Astrocyte (in vitro differentiated cells and primary cell): ENCODE measurements at regions not wholly inside any gene's neighbourhood (a gene's known extent, or its start where the extent isn't known, plus 50 kb on each side); places are given as distances from the start of the nearest gene placed in this dataset.

Source experiments
- DNase-seq: peaks from one replicate; pipeline ENCODE4 v3.0.0-alpha.2; 2010; ENCODE audit warnings: low read depth
- FAIRE-seq: peaks from 2 replicates; lab custom pipeline; 2011; peaks lifted over from hg19 to GRCh38; lab: Jason Lieb, UNC
- H2AFZ ChIP-seq: 2 replicates; pipeline ENCODE4 v1.6.0; 2012; ENCODE audit warnings: low read depth, low read length, inconsistent platforms
- H3K27ac ChIP-seq: 2 replicates; pipeline ENCODE4 v1.5.1; 2011; ENCODE audit warnings: low read depth, low read length, inconsistent platforms
- H3K27me3 ChIP-seq: 2 replicates; pipeline ENCODE4 v1.6.0; 2011; ENCODE audit warnings: low read length, inconsistent platforms; ENCODE audit not compliant: insufficient read depth
- H3K36me3 ChIP-seq: 2 replicates; pipeline ENCODE4 v1.5.1; 2011; ENCODE audit warnings: low read length, inconsistent platforms; ENCODE audit not compliant: insufficient read depth
- H3K4me1 ChIP-seq: 2 replicates; pipeline ENCODE4 v1.5.1; 2011; ENCODE audit warnings: low read length, inconsistent platforms; ENCODE audit not compliant: insufficient read depth
- H3K4me2 ChIP-seq: 2 replicates; pipeline ENCODE4 v1.6.0; 2012; ENCODE audit warnings: low read length, inconsistent platforms
- H3K4me3 ChIP-seq: 2 replicates; pipeline ENCODE4 v1.5.1; 2011; ENCODE audit warnings: low read depth, mild to moderate bottlenecking, low read length, inconsistent platforms; ENCODE audit not compliant: insufficient read depth
- H3K79me2 ChIP-seq: 2 replicates; pipeline ENCODE4 v1.6.0; 2012; ENCODE audit warnings: mild to moderate bottlenecking, low read length, inconsistent platforms; ENCODE audit not compliant: insufficient read depth
- H3K9ac ChIP-seq: 2 replicates; pipeline ENCODE4 v1.6.0; 2012; ENCODE audit warnings: mild to moderate bottlenecking, low read length, inconsistent platforms
- H3K9me3 ChIP-seq: 2 replicates; pipeline ENCODE4 v1.5.1; 2012; ENCODE audit warnings: low read depth, mild to moderate bottlenecking, low read length, inconsistent platforms; ENCODE audit not compliant: insufficient read depth
- H4K20me1 ChIP-seq: 2 replicates; pipeline ENCODE4 v1.6.0; 2012; ENCODE audit warnings: low read length, inconsistent platforms; ENCODE audit not compliant: insufficient read depth
- H3K27ac Mint-ChIP-seq: one replicate; pipeline ENCODE4 v1.8.0; 2021; ENCODE audit warnings: mild to moderate bottlenecking, mixed read lengths; ENCODE audit not compliant: unreplicated experiment
- H3K27me3 Mint-ChIP-seq: one replicate; pipeline ENCODE4 v1.8.0; 2021; ENCODE audit warnings: low read depth, mixed read lengths; ENCODE audit not compliant: unreplicated experiment
- H3K36me3 Mint-ChIP-seq: one replicate; pipeline ENCODE4 v1.8.0; 2021; ENCODE audit warnings: low read depth, mixed read lengths; ENCODE audit not compliant: unreplicated experiment
- H3K4me1 Mint-ChIP-seq: one replicate; pipeline ENCODE4 v1.8.0; 2021; ENCODE audit warnings: low read depth, mixed read lengths; ENCODE audit not compliant: unreplicated experiment
- H3K4me3 Mint-ChIP-seq: one replicate; pipeline ENCODE4 v1.8.0; 2021; ENCODE audit warnings: mild to moderate bottlenecking, moderate library complexity, mixed read lengths; ENCODE audit not compliant: unreplicated experiment
- H3K9me3 Mint-ChIP-seq: one replicate; pipeline ENCODE4 v1.8.0; 2021; ENCODE audit warnings: mild to moderate bottlenecking, mixed read lengths; ENCODE audit not compliant: unreplicated experiment
- EZH2 ChIP-seq: IDR thresholded peaks from 2 replicates; pipeline ENCODE4 v1.6.1; 2012; ENCODE audit warnings: mild to moderate bottlenecking, low read length, inconsistent platforms; ENCODE audit not compliant: insufficient read depth
- TF ChIP-seq, protein P1 (sequence below): IDR thresholded peaks from 2 replicates; pipeline ENCODE4 v1.5.1; 2011; ENCODE audit warnings: low read depth, mild to moderate bottlenecking, inconsistent platforms, low read length, moderate library complexity; ENCODE audit not compliant: insufficient read depth

DNA sequence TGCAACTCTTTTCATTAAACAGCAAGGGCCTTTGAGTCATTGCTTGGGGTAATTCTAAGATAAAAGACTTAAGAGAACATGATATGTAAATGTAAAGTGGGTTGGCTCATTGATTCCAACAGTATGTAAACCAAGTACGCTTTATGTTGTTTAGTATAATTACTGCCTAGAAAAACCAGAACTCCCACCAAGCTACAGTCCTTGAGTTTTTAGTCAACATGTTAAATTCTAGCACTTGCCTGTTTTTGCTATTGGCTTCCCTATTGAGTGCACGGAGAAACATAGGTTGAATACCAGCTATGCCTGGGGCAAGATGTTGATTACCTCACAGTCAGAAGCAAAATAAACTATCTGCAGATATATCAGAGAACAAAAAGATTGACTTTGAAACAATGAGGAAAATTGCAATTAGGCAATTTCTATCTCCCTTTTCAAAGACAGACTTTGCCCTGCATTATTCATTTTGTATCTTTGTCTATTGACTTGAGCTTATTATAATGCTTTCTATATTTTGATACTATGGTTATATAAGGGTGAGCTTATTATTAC is 179.3 kb downstream of the ZPLD1 start:
- Mint-ChIP-seq H3K27ac (no peak overlapping the region), H3K4me3 (no peak overlapping the region), H3K36me3 (no peaks in the 10 kb centered on the region), H3K4me1 (no peaks in the 10 kb centered on the region), H3K27me3 (no peaks in the 10 kb centered on the region), H3K9me3 (peaks cover 4% of the 10 kb centered on the region)
- no peak overlapping the region for H3K4me3 ChIP-seq
- no peaks in the 10 kb centered on the region for H3K79me2 ChIP-seq
- no peaks in the 10 kb centered on the region for H3K36me3 ChIP-seq
- FAIRE-seq (no peak), DNase-seq (no peak)
- H3K27me3 ChIP-seq, result no peaks in the 10 kb centered on the region
- no peak overlapping the region for H3K9ac ChIP-seq
- H4K20me1 ChIP-seq, result no peaks in the 10 kb centered on the region
- no peak for TF ChIP-seq EZH2
- TF ChIP-seq, protein P1, sequence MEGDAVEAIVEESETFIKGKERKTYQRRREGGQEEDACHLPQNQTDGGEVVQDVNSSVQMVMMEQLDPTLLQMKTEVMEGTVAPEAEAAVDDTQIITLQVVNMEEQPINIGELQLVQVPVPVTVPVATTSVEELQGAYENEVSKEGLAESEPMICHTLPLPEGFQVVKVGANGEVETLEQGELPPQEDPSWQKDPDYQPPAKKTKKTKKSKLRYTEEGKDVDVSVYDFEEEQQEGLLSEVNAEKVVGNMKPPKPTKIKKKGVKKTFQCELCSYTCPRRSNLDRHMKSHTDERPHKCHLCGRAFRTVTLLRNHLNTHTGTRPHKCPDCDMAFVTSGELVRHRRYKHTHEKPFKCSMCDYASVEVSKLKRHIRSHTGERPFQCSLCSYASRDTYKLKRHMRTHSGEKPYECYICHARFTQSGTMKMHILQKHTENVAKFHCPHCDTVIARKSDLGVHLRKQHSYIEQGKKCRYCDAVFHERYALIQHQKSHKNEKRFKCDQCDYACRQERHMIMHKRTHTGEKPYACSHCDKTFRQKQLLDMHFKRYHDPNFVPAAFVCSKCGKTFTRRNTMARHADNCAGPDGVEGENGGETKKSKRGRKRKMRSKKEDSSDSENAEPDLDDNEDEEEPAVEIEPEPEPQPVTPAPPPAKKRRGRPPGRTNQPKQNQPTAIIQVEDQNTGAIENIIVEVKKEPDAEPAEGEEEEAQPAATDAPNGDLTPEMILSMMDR, result no peak
- no peaks in the 10 kb centered on the region for H3K4me1 ChIP-seq
- H2AFZ ChIP-seq, result no peak overlapping the region
- H3K27ac ChIP-seq, result no peak overlapping the region
- H3K9me3 ChIP-seq, result no peaks in the 10 kb centered on the region
- no peak overlapping the region for H3K4me2 ChIP-seq

DNA sequence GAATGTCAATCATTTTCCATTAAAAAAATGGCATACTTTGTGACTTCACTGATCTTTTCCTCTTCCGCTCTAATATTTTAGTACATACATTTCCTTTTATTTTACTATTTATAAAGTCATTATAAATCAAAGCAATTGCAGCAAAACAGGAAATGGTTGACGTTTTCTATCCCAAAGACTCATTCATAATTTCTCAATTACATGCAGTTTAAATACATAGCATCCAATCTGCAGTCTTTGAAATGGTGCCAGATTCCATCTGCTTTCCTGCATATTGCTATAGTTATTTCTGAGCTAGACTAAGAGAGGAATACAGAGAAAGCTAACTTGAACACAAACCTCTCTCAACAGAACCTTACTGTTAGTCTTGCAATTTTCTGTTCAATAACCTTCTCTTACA is 179.8 kb downstream of the ZPLD1 start:
- Mint-ChIP-seq H3K27ac (no peak overlapping the region), H3K27me3 (no peaks in the 10 kb centered on the region), H3K4me1 (no peaks in the 10 kb centered on the region), H3K4me3 (no peak overlapping the region), H3K36me3 (no peaks in the 10 kb centered on the region), H3K9me3 (peaks cover 4% of the 10 kb centered on the region)
- no peak for FAIRE-seq
- H3K9me3 ChIP-seq, result no peaks in the 10 kb centered on the region
- H3K27ac ChIP-seq, result no peak overlapping the region
- no peaks in the 10 kb centered on the region for H3K36me3 ChIP-seq
- H4K20me1 ChIP-seq, result no peaks in the 10 kb centered on the region
- no peak overlapping the region for H3K4me2 ChIP-seq
- H3K27me3 ChIP-seq, result no peaks in the 10 kb centered on the region
- H3K4me1 ChIP-seq, result no peaks in the 10 kb centered on the region
- no peak for DNase-seq
- TF ChIP-seq EZH2, result no peak
- TF ChIP-seq, protein P1, result no peak
- H3K79me2 ChIP-seq, result no peaks in the 10 kb centered on the region
- H2AFZ ChIP-seq, result no peak overlapping the region
- no peak overlapping the region for H3K9ac ChIP-seq
- no peak overlapping the region for H3K4me3 ChIP-seq

DNA sequence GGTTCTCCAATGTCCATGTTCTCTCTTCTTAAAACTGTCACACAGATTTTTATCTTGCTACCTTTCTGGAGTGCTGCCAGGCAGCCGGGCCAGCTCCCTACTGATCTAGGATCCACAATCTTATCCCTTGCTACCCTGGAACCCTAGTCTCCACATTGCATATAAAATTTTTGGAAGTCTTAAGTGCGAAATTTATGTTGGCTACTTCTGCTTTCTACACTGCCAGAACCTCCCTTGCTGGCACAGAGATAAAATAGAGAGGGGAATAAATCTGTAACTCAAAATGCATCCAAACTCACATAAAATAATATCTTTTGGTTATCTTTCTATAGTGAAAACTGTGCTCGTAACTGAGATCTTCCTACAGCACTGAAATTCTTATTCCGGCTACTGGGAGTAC is 182.6 kb downstream of the ZPLD1 start:
- Mint-ChIP-seq H3K4me3 (no peak overlapping the region), H3K27me3 (no peaks in the 10 kb centered on the region), H3K4me1 (no peaks in the 10 kb centered on the region), H3K27ac (no peak overlapping the region), H3K36me3 (no peaks in the 10 kb centered on the region), H3K9me3 (no peaks in the 10 kb centered on the region)
- no peak for DNase-seq
- Histone ChIP-seq H4K20me1 (no peaks in the 10 kb centered on the region), H2AFZ (no peak overlapping the region), H3K4me1 (no peaks in the 10 kb centered on the region), H3K9ac (no peak overlapping the region), H3K4me2 (no peak overlapping the region), H3K27me3 (no peaks in the 10 kb centered on the region), H3K27ac (no peak overlapping the region), H3K9me3 (no peaks in the 10 kb centered on the region), H3K79me2 (no peaks in the 10 kb centered on the region), H3K4me3 (no peak overlapping the region), H3K36me3 (no peaks in the 10 kb centered on the region)
- TF ChIP-seq, protein P1, result no peak
- TF ChIP-seq EZH2, result no peak
- no peak for FAIRE-seq
